Astrocyte (in vitro differentiated cells and primary cell): ENCODE measurements at regions not wholly inside any gene's neighbourhood (a gene's known extent, or its start where the extent isn't known, plus 50 kb on each side); places are given as distances from the start of the nearest gene placed in this dataset.

Source experiments
- DNase-seq: peaks from one replicate; pipeline ENCODE4 v3.0.0-alpha.2; 2010; ENCODE audit warnings: low read depth
- FAIRE-seq: peaks from 2 replicates; lab custom pipeline; 2011; peaks lifted over from hg19 to GRCh38; lab: Jason Lieb, UNC
- H2AFZ ChIP-seq: 2 replicates; pipeline ENCODE4 v1.6.0; 2012; ENCODE audit warnings: low read depth, low read length, inconsistent platforms
- H3K27ac ChIP-seq: 2 replicates; pipeline ENCODE4 v1.5.1; 2011; ENCODE audit warnings: low read depth, low read length, inconsistent platforms
- H3K27me3 ChIP-seq: 2 replicates; pipeline ENCODE4 v1.6.0; 2011; ENCODE audit warnings: low read length, inconsistent platforms; ENCODE audit not compliant: insufficient read depth
- H3K36me3 ChIP-seq: 2 replicates; pipeline ENCODE4 v1.5.1; 2011; ENCODE audit warnings: low read length, inconsistent platforms; ENCODE audit not compliant: insufficient read depth
- H3K4me1 ChIP-seq: 2 replicates; pipeline ENCODE4 v1.5.1; 2011; ENCODE audit warnings: low read length, inconsistent platforms; ENCODE audit not compliant: insufficient read depth
- H3K4me2 ChIP-seq: 2 replicates; pipeline ENCODE4 v1.6.0; 2012; ENCODE audit warnings: low read length, inconsistent platforms
- H3K4me3 ChIP-seq: 2 replicates; pipeline ENCODE4 v1.5.1; 2011; ENCODE audit warnings: low read depth, mild to moderate bottlenecking, low read length, inconsistent platforms; ENCODE audit not compliant: insufficient read depth
- H3K79me2 ChIP-seq: 2 replicates; pipeline ENCODE4 v1.6.0; 2012; ENCODE audit warnings: mild to moderate bottlenecking, low read length, inconsistent platforms; ENCODE audit not compliant: insufficient read depth
- H3K9ac ChIP-seq: 2 replicates; pipeline ENCODE4 v1.6.0; 2012; ENCODE audit warnings: mild to moderate bottlenecking, low read length, inconsistent platforms
- H3K9me3 ChIP-seq: 2 replicates; pipeline ENCODE4 v1.5.1; 2012; ENCODE audit warnings: low read depth, mild to moderate bottlenecking, low read length, inconsistent platforms; ENCODE audit not compliant: insufficient read depth
- H4K20me1 ChIP-seq: 2 replicates; pipeline ENCODE4 v1.6.0; 2012; ENCODE audit warnings: low read length, inconsistent platforms; ENCODE audit not compliant: insufficient read depth
- H3K27ac Mint-ChIP-seq: one replicate; pipeline ENCODE4 v1.8.0; 2021; ENCODE audit warnings: mild to moderate bottlenecking, mixed read lengths; ENCODE audit not compliant: unreplicated experiment
- H3K27me3 Mint-ChIP-seq: one replicate; pipeline ENCODE4 v1.8.0; 2021; ENCODE audit warnings: low read depth, mixed read lengths; ENCODE audit not compliant: unreplicated experiment
- H3K36me3 Mint-ChIP-seq: one replicate; pipeline ENCODE4 v1.8.0; 2021; ENCODE audit warnings: low read depth, mixed read lengths; ENCODE audit not compliant: unreplicated experiment
- H3K4me1 Mint-ChIP-seq: one replicate; pipeline ENCODE4 v1.8.0; 2021; ENCODE audit warnings: low read depth, mixed read lengths; ENCODE audit not compliant: unreplicated experiment
- H3K4me3 Mint-ChIP-seq: one replicate; pipeline ENCODE4 v1.8.0; 2021; ENCODE audit warnings: mild to moderate bottlenecking, moderate library complexity, mixed read lengths; ENCODE audit not compliant: unreplicated experiment
- H3K9me3 Mint-ChIP-seq: one replicate; pipeline ENCODE4 v1.8.0; 2021; ENCODE audit warnings: mild to moderate bottlenecking, mixed read lengths; ENCODE audit not compliant: unreplicated experiment
- CTCF ChIP-seq: IDR thresholded peaks from 2 replicates; pipeline ENCODE4 v1.5.1; 2011; ENCODE audit warnings: low read depth, mild to moderate bottlenecking, inconsistent platforms, low read length, moderate library complexity; ENCODE audit not compliant: insufficient read depth
- EZH2 ChIP-seq: IDR thresholded peaks from 2 replicates; pipeline ENCODE4 v1.6.1; 2012; ENCODE audit warnings: mild to moderate bottlenecking, low read length, inconsistent platforms; ENCODE audit not compliant: insufficient read depth

DNA sequence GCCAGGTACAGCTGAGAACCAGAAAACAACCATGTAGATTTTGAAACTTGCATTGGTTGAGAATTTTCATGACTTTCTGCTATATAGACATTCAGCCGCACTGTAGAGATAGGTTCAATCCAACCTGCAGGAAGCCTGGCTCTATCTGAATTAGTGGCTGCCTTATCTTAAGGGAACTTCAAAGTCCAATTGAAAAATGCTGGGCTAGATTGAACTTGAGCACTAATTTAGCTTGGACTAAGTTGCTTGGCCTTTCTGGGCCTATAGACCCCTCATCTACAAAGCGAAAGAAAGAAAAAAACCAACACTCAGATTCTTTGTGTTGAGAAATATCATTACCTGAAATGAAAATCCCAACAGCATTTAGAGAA lies 332.4 kb downstream of the NUAK1 start:
- H3K4me1 Mint-ChIP-seq: no peaks in the 10 kb centered on the region
- Histone ChIP-seq H4K20me1 (no peaks in the 10 kb centered on the region), H3K4me1 (no peaks in the 10 kb centered on the region), H3K4me2 (no peak overlapping the region), H3K79me2 (no peaks in the 10 kb centered on the region), H3K27ac (no peak overlapping the region), H3K36me3 (no peaks in the 10 kb centered on the region), H3K4me3 (no peak overlapping the region), H3K27me3 (no peaks in the 10 kb centered on the region), H3K9me3 (no peaks in the 10 kb centered on the region), H3K9ac (no peak overlapping the region), H2AFZ (no peak overlapping the region)
- H3K27ac Mint-ChIP-seq: no peak overlapping the region
- TF ChIP-seq EZH2 (no peak), CTCF (no peak)
- FAIRE-seq (no peak), DNase-seq (no peak)
- no peaks in the 10 kb centered on the region for H3K9me3 Mint-ChIP-seq
- H3K27me3 Mint-ChIP-seq: peaks cover 5% of the 10 kb centered on the region
- H3K4me3 Mint-ChIP-seq: no peak overlapping the region
- H3K36me3 Mint-ChIP-seq: no peaks in the 10 kb centered on the region

DNA sequence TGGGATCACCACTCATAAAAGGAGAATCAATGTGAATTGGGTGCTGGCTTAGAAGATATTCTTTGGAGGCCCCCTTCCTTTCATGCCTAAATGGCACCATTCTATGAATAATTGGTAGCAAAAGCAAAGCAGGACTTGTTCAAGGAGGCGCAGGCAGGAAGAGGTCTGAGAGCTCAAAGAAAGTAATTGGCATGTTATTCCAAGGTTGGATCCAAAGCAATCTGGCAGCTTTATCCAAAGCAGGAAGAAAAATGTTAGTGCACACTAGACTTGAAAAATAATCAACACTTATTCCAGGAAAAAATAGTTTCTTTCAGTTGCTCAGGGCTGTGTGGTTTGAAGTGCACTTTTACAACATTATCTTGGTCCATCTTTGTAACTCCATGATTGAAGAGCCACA lies 326.4 kb downstream of the NUAK1 start:
- H3K9me3 Mint-ChIP-seq: peaks cover 2% of the 10 kb centered on the region
- DNase-seq (no peak), FAIRE-seq (no peak)
- Histone ChIP-seq H3K27me3 (no peaks in the 10 kb centered on the region), H4K20me1 (no peaks in the 10 kb centered on the region), H3K9me3 (no peaks in the 10 kb centered on the region), H3K9ac (no peak overlapping the region), H3K27ac (no peak overlapping the region), H2AFZ (no peak overlapping the region), H3K4me1 (no peaks in the 10 kb centered on the region), H3K4me3 (no peak overlapping the region), H3K36me3 (no peaks in the 10 kb centered on the region), H3K79me2 (no peaks in the 10 kb centered on the region), H3K4me2 (no peak overlapping the region)
- peaks cover 5% of the 10 kb centered on the region for H3K4me1 Mint-ChIP-seq
- no peak overlapping the region for H3K27ac Mint-ChIP-seq
- peaks cover 2% of the 10 kb centered on the region for H3K27me3 Mint-ChIP-seq
- peaks cover 4% of the 10 kb centered on the region for H3K36me3 Mint-ChIP-seq
- TF ChIP-seq CTCF (no peak), EZH2 (no peak)
- H3K4me3 Mint-ChIP-seq: no peak overlapping the region

DNA sequence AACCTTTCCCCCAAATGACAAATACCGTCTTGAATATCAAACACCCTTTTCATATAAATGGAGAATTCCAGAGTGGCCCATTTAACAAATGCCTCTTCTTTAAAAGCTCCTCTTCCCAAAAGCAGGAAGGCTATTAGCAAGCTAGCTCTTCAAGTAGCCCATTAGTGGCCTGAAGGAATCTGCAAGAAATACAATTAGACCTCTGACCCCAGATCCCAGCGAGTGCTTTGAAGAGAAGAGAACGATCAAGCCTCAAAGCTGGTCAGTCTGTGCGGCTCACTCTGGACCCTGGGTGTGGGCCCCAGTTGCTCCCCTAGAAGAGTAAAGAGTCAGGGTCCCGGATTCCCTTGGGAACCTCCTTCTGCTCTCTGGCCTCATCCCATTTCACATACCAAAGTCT lies 325.6 kb downstream of the NUAK1 start:
- no peak overlapping the region for H3K27ac ChIP-seq
- no peak for TF ChIP-seq CTCF
- no peak for TF ChIP-seq EZH2
- Mint-ChIP-seq H3K27me3 (peaks cover 2% of the 10 kb centered on the region), H3K4me1 (peaks cover 5% of the 10 kb centered on the region), H3K9me3 (peaks cover 2% of the 10 kb centered on the region), H3K4me3 (no peak overlapping the region), H3K27ac (no peak overlapping the region), H3K36me3 (peaks cover 4% of the 10 kb centered on the region)
- H3K79me2 ChIP-seq: no peaks in the 10 kb centered on the region
- H3K27me3 ChIP-seq: no peaks in the 10 kb centered on the region
- no peaks in the 10 kb centered on the region for H3K9me3 ChIP-seq
- H3K4me2 ChIP-seq: no peak overlapping the region
- DNase-seq (no peak), FAIRE-seq (no peak)
- H4K20me1 ChIP-seq: no peaks in the 10 kb centered on the region
- H2AFZ ChIP-seq: no peak overlapping the region
- H3K4me3 ChIP-seq: no peak overlapping the region
- no peaks in the 10 kb centered on the region for H3K4me1 ChIP-seq
- no peaks in the 10 kb centered on the region for H3K36me3 ChIP-seq
- no peak overlapping the region for H3K9ac ChIP-seq
